ENCODE measurements at regions not wholly inside any gene's neighbourhood (a gene's known extent, or its start where the extent isn't known, plus 50 kb on each side); places are given as distances from the start of the nearest gene placed in this dataset.

GRCh38 chr10:20726381-20726780 lies 170.7 kb downstream of the NEBL start:
- TF ChIP-seq GATA2 (IDR thresholded peaks at IDR 0.05; ENCODE audit: low read depth, low read length) (no peak), GATA3 (IDR thresholded peaks at IDR 0.05; ENCODE audit: low read depth, low read length) (no peak)

- no peak for TF ChIP-seq GATA2 (IDR thresholded peaks at IDR 0.05; ENCODE audit: low read depth, low read length)
- no peak for TF ChIP-seq GATA3 (IDR thresholded peaks at IDR 0.05; ENCODE audit: low read depth, low read length)
Measured at GRCh38 chr10:20714979-20715378, 182.1 kb downstream of the NEBL start.

DNA sequence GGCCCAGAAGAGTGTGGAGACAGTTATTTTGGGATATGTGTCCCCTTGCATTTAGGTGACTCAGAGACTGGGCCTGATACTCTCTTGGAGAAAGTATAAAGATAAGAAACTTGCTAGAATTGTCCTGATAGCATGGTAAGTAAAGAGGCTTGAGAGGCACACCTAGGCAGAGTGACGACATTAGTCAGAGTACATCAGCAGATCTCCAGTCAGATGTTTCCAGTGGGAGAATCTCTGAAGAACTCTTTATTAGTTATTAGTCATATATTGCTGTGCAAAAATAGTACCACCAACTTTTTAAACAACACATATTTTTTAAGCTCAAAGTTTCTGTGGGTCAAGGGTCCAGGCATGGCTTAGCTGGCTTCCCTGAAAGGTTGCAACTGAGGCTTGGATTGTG lies 182.6 kb downstream of the NEBL start:
- TF ChIP-seq GATA3 (IDR thresholded peaks at IDR 0.05; ENCODE audit: low read depth, low read length) (no peak), GATA2 (IDR thresholded peaks at IDR 0.05; ENCODE audit: low read depth, low read length) (no peak)

GRCh38 chr10:20713420-20713819 lies 183.7 kb downstream of the NEBL start:
- TF ChIP-seq GATA3 (IDR thresholded peaks at IDR 0.05; ENCODE audit: low read depth, low read length) (no peak), GATA2 (IDR thresholded peaks at IDR 0.05; ENCODE audit: low read depth, low read length) (no peak)

GRCh38 chr10:20712774-20713173 lies 184.3 kb downstream of the NEBL start:
- TF ChIP-seq GATA3 (IDR thresholded peaks at IDR 0.05; ENCODE audit: low read depth, low read length) (no peak), GATA2 (IDR thresholded peaks at IDR 0.05; ENCODE audit: low read depth, low read length) (no peak)

GRCh38 chr10:20709708-20710107 lies 187.4 kb downstream of the NEBL start:
- TF ChIP-seq GATA2 (IDR thresholded peaks at IDR 0.05; ENCODE audit: low read depth, low read length) (no peak), GATA3 (IDR thresholded peaks at IDR 0.05; ENCODE audit: low read depth, low read length) (no peak)

- TF ChIP-seq GATA3 (IDR thresholded peaks at IDR 0.05; ENCODE audit: low read depth, low read length) (no peak), GATA2 (IDR thresholded peaks at IDR 0.05; ENCODE audit: low read depth, low read length) (no peak)
Measured at GRCh38 chr10:20708305-20708704, 188.8 kb downstream of the NEBL start.

- no peak for TF ChIP-seq GATA3 (IDR thresholded peaks at IDR 0.05; ENCODE audit: low read depth, low read length)
Measured at GRCh38 chr10:20707251-20707650, 189.9 kb downstream of the NEBL start.

- no peak for TF ChIP-seq GATA3 (IDR thresholded peaks at IDR 0.05; ENCODE audit: low read depth, low read length)
- no peak for TF ChIP-seq GATA2 (IDR thresholded peaks at IDR 0.05; ENCODE audit: low read depth, low read length)
Measured at GRCh38 chr10:20698837-20699236, 198.3 kb downstream of the NEBL start.

DNA sequence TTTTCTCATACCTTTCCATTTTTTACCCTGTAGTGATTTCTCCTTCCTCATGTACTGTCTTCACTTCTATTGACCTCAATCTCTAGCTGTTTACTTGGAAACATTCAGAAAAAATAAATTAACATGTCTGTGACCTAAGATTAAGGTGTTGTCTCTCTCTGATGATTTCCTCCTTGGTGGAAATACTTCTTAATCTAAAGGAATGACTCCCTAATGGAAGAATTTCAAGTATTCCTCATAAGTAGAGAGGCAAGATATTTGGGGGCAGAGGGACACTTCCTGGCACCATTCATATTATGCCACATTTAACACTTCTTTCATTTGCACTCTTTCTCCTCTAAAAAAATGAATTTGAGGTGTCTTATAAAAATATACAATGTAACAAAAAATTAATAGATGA lies 202.8 kb downstream of the NEBL start:
- TF ChIP-seq GATA2 (IDR thresholded peaks at IDR 0.05; ENCODE audit: low read depth, low read length): no peak
- TF ChIP-seq GATA3 (IDR thresholded peaks at IDR 0.05; ENCODE audit: low read depth, low read length): no peak

GRCh38 chr10:20688797-20689544 lies 208.1 kb downstream of the NEBL start:
- TF ChIP-seq GATA3 (IDR thresholded peaks at IDR 0.05; ENCODE audit: low read depth, low read length): no peak
- TF ChIP-seq GATA2 (IDR thresholded peaks at IDR 0.05; ENCODE audit: low read depth, low read length): no peak

GRCh38 chr10:20686015-20686635 lies 211.0 kb downstream of the NEBL start:
- TF ChIP-seq GATA3 (IDR thresholded peaks at IDR 0.05; ENCODE audit: low read depth, low read length) (no peak), GATA2 (IDR thresholded peaks at IDR 0.05; ENCODE audit: low read depth, low read length) (no peak)

- TF ChIP-seq GATA3 (IDR thresholded peaks at IDR 0.05; ENCODE audit: low read depth, low read length) (no peak), GATA2 (IDR thresholded peaks at IDR 0.05; ENCODE audit: low read depth, low read length) (no peak)
Measured at GRCh38 chr10:20685462-20685861, 211.6 kb downstream of the NEBL start.

DNA sequence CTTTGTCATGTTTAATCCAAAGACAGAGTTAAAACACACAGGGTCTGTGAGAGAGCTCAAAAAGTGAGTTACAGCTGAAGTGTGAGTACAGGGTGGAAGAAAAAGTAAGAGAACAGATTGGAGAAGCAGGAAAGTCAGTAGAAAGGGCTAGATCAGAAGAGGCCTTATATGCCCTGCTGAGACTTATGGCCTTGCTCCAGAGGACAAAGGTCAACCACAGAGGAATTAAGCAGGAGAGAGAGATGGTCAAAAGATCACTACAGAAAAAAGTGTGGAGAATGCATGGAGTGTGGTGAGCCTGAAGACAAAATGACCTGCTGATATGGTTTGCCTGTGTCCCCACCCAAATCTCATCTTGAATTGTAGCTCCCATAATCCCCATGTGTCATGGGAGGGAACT lies 213.8 kb downstream of the NEBL start:
- no peak for TF ChIP-seq GATA2 (IDR thresholded peaks at IDR 0.05; ENCODE audit: low read depth, low read length)
- TF ChIP-seq GATA3 (IDR thresholded peaks at IDR 0.05; ENCODE audit: low read depth, low read length): no peak

- no peak for TF ChIP-seq GATA2 (IDR thresholded peaks at IDR 0.05; ENCODE audit: low read depth, low read length)
- TF ChIP-seq GATA3 (IDR thresholded peaks at IDR 0.05; ENCODE audit: low read depth, low read length): no peak
Measured at GRCh38 chr10:20682782-20683181, 214.3 kb downstream of the NEBL start.

Data from SH-SY5Y (cell line).